Endometrium (tissue), 2 donors: ENCODE measurements at regions not wholly inside any gene's neighbourhood (a gene's known extent, or its start where the extent isn't known, plus 50 kb on each side); places are given as distances from the start of the nearest gene placed in this dataset.

ENCODE experiments used
- FAIRE-seq: peaks from 2 replicates; lab custom pipeline; 2012; peaks lifted over from hg19 to GRCh38; lab: Jason Lieb, UNC
- donor health status: control.
- donor health status: control.

GRCh38 chr1:195820925-195821324 is 787.3 kb downstream of the KCNT2 start:
- no peak for FAIRE-seq

GRCh38 chr1:195806060-195806459 is 802.2 kb downstream of the KCNT2 start:
- no peak for FAIRE-seq

- FAIRE-seq = peak; percentile 12
These were observed 803.7 kb downstream of the KCNT2 start for GRCh38 chr1:195804547-195804946.

GRCh38 chr1:195799016-195799415 is 809.2 kb downstream of the KCNT2 start:
- FAIRE-seq = no peak

GRCh38 chr1:195794225-195794624 is 814.0 kb downstream of the KCNT2 start:
- no peak for FAIRE-seq

GRCh38 chr1:195791796-195792195 is 816.4 kb downstream of the KCNT2 start:
- no peak for FAIRE-seq

GRCh38 chr1:195790514-195791168 is 817.6 kb downstream of the KCNT2 start:
- FAIRE-seq = no peak

- no peak for FAIRE-seq
These were observed 818.9 kb downstream of the KCNT2 start for GRCh38 chr1:195789321-195789720.

GRCh38 chr1:195788721-195789120 is 819.5 kb downstream of the KCNT2 start:
- no peak for FAIRE-seq

GRCh38 chr1:195785830-195786229 is 822.4 kb downstream of the KCNT2 start:
- FAIRE-seq = no peak

GRCh38 chr1:195773931-195774330 is 834.3 kb downstream of the KCNT2 start:
- no peak for FAIRE-seq

GRCh38 chr1:195769461-195769860 is 838.8 kb downstream of the KCNT2 start:
- no peak for FAIRE-seq

- FAIRE-seq = no peak
These were observed 839.3 kb downstream of the KCNT2 start for GRCh38 chr1:195768936-195769335.

- FAIRE-seq = no peak
These were observed 839.9 kb downstream of the KCNT2 start for GRCh38 chr1:195768377-195768776.

- no peak for FAIRE-seq
These were observed 841.5 kb downstream of the KCNT2 start for GRCh38 chr1:195766709-195767108.

GRCh38 chr1:195765099-195765498 is 843.1 kb downstream of the KCNT2 start:
- no peak for FAIRE-seq

- FAIRE-seq = no peak
These were observed 844.3 kb downstream of the KCNT2 start for GRCh38 chr1:195763907-195764374.

GRCh38 chr1:195763146-195763906 is 844.9 kb downstream of the KCNT2 start:
- no peak for FAIRE-seq

GRCh38 chr1:195761104-195761503 is 847.1 kb downstream of the KCNT2 start:
- no peak for FAIRE-seq

GRCh38 chr1:195756109-195756508 is 852.1 kb downstream of the KCNT2 start:
- no peak for FAIRE-seq

- FAIRE-seq = no peak
These were observed 853.4 kb downstream of the KCNT2 start for GRCh38 chr1:195754874-195755273.

GRCh38 chr1:195754303-195754702 is 853.9 kb downstream of the KCNT2 start:
- no peak for FAIRE-seq

GRCh38 chr1:195748969-195749368 is 859.3 kb downstream of the KCNT2 start:
- no peak for FAIRE-seq
